IMR-90 (cell line): ENCODE measurements at regions not wholly inside any gene's neighbourhood (a gene's known extent, or its start where the extent isn't known, plus 50 kb on each side); places are given as distances from the start of the nearest gene placed in this dataset.

Source experiments
- BHLHE40 ChIP-seq: fragments of 150-350 bp; IDR thresholded peaks from 2 replicates; pipeline ENCODE4 v1.6.1; 2016; ENCODE audit warnings: mild to moderate bottlenecking, low read depth, low read length
- CEBPB ChIP-seq: IDR thresholded peaks from 2 replicates; pipeline ENCODE4 v1.6.1; 2012; ENCODE audit warnings: low read depth, low read length, improper control_type of control experiment
- FOS ChIP-seq: fragments of 150-350 bp; IDR thresholded peaks from 2 replicates; pipeline ENCODE4 v1.6.1; 2016; ENCODE audit warnings: low read depth, low read length
- MAZ ChIP-seq: IDR thresholded peaks from 2 replicates; pipeline ENCODE4 v1.6.1; 2012; ENCODE audit warnings: low read depth, mild to moderate bottlenecking, low read length, improper control_type of control experiment, moderate library complexity, borderline replicate concordance
- POLR2A ChIP-seq: IDR thresholded peaks from 2 replicates; pipeline ENCODE4 v1.6.1; 2012; ENCODE audit warnings: mild to moderate bottlenecking, low read depth, low read length
- RAD21 ChIP-seq: IDR thresholded peaks from 2 replicates; pipeline ENCODE4 v1.6.1; 2012; ENCODE audit warnings: low read length, improper control_type of control experiment
- RCOR1 ChIP-seq: IDR thresholded peaks from 2 replicates; pipeline ENCODE4 v1.6.1; 2012; ENCODE audit warnings: mild to moderate bottlenecking, low read length, improper control_type of control experiment; ENCODE audit not compliant: insufficient replicate concordance
- SMC3 ChIP-seq: fragments of 150-350 bp; IDR thresholded peaks from 2 replicates; pipeline ENCODE4 v1.6.1; 2016; ENCODE audit warnings: low read depth, mild to moderate bottlenecking, antibody characterized with exemption, low read length, moderate library complexity
- USF2 ChIP-seq: fragments of 150-350 bp; IDR thresholded peaks from 2 replicates; pipeline ENCODE4 v1.6.1; 2017; ENCODE audit warnings: mild to moderate bottlenecking, antibody characterized with exemption, low read length, low read depth
- TF ChIP-seq, protein P1 (sequence below): conservative IDR thresholded peaks from 2 replicates; pipeline ENCODE4 v1.5.1; 2012; ENCODE audit warnings: mild to moderate bottlenecking, low read depth, low read length, improper control_type of control experiment

DNA sequence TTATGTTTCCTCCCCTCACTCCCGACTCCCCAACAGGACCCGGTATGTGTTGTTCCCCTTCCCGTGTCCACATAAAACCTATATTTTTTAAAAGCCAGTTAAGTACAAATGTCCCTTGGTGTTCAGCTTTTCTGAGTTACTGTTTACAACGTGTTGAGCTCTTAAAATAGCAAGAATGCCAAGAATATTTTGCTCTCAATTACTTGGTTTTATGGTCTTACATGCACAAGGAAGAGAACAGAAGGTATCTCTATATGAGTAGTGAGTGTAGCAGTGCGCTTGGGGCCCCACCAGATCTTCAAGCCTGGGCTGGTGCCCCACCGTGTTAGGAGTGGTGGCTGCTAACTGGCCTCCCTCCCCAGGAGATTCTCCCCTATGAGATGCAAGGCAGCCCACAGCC is 75.3 kb downstream of the RIN2 start:
- TF ChIP-seq SMC3 (no peak), RAD21 (no peak), POLR2A (no peak), CEBPB (no peak), USF2 (no peak), RCOR1 (no peak), MAZ (no peak), FOS (no peak), BHLHE40 (no peak)
- TF ChIP-seq, protein P1, sequence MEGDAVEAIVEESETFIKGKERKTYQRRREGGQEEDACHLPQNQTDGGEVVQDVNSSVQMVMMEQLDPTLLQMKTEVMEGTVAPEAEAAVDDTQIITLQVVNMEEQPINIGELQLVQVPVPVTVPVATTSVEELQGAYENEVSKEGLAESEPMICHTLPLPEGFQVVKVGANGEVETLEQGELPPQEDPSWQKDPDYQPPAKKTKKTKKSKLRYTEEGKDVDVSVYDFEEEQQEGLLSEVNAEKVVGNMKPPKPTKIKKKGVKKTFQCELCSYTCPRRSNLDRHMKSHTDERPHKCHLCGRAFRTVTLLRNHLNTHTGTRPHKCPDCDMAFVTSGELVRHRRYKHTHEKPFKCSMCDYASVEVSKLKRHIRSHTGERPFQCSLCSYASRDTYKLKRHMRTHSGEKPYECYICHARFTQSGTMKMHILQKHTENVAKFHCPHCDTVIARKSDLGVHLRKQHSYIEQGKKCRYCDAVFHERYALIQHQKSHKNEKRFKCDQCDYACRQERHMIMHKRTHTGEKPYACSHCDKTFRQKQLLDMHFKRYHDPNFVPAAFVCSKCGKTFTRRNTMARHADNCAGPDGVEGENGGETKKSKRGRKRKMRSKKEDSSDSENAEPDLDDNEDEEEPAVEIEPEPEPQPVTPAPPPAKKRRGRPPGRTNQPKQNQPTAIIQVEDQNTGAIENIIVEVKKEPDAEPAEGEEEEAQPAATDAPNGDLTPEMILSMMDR = no peak
